DND-41 (cell line): ENCODE measurements at regions not wholly inside any gene's neighbourhood (a gene's known extent, or its start where the extent isn't known, plus 50 kb on each side); places are given as distances from the start of the nearest gene placed in this dataset.

Experiments
- EZH2 ChIP-seq: IDR thresholded peaks from 3 replicates; pipeline ENCODE4 v1.6.1; 2012; ENCODE audit warnings: borderline replicate concordance, low read depth, mild to moderate bottlenecking, moderate library complexity, low read length, inconsistent platforms; ENCODE audit not compliant: severe bottlenecking
- TF ChIP-seq, protein P1 (sequence below): IDR thresholded peaks from 2 replicates; pipeline ENCODE4 v1.5.1; 2012; ENCODE audit warnings: borderline replicate concordance, low read length, moderate library complexity, mild to moderate bottlenecking; ENCODE audit not compliant: poor library complexity, severe bottlenecking; ENCODE audit errors: extremely low read depth

DNA sequence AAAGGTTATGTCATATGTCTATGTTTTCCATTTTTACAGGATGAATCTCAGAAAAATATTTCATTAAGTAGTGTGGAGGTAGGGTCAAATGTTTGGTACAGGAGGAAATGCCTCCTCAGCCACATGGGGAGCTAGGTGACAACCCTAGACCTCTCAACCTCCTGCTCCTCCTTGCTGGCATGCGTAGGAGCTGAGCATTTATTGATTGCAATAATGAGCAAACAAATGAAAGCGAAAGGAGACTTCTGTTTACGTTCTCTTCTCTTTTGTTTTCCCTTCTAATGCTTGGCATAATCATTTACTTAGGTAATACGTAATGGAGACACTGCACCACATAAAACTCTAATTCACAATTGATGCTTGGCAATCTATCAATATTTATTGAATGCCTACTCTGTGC is 95.1 kb upstream of the CCBE1 start:
- TF ChIP-seq, protein P1, sequence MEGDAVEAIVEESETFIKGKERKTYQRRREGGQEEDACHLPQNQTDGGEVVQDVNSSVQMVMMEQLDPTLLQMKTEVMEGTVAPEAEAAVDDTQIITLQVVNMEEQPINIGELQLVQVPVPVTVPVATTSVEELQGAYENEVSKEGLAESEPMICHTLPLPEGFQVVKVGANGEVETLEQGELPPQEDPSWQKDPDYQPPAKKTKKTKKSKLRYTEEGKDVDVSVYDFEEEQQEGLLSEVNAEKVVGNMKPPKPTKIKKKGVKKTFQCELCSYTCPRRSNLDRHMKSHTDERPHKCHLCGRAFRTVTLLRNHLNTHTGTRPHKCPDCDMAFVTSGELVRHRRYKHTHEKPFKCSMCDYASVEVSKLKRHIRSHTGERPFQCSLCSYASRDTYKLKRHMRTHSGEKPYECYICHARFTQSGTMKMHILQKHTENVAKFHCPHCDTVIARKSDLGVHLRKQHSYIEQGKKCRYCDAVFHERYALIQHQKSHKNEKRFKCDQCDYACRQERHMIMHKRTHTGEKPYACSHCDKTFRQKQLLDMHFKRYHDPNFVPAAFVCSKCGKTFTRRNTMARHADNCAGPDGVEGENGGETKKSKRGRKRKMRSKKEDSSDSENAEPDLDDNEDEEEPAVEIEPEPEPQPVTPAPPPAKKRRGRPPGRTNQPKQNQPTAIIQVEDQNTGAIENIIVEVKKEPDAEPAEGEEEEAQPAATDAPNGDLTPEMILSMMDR: no peak
- no peak for TF ChIP-seq EZH2
